ENCODE measurements at regions not wholly inside any gene's neighbourhood (a gene's known extent, or its start where the extent isn't known, plus 50 kb on each side); places are given as distances from the start of the nearest gene placed in this dataset.

DNA sequence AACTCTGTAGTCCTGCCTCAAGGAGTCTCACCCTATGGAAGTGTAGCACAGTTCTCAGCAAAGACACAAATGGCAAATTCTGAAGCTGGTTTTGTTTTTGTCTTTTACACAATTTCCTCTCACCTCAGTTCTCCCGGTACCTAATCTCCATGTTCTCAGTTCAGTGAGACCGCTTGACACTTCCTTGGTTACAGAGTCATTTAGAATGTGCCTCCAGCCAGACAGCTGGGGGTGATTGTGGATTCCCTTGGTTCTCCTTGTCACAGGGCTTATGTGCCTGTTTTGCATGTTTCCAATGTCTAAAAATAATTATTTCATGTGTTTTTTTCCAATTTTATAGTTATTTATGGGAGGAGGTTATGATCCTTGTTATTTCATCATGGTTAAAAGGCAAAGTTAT, 379.5 kb upstream of the MAP2 start:
- no peak overlapping the region for H3K4me3 ChIP-seq (ENCODE audit: low read depth, low read length, poor library complexity, severe bottlenecking)
- TF ChIP-seq EZH2 (IDR thresholded peaks at IDR 0.05; ENCODE audit: borderline replicate concordance, low read depth, low read length, poor library complexity, severe bottlenecking) (no peak), CTCF (conservative IDR thresholded peaks at IDR 0.05; ENCODE audit: low read depth, low read length) (no peak)
- CTCF ChIA-PET: no interaction called here
- H3K4me1 ChIP-seq (ENCODE audit: insufficient read depth, low read length, poor library complexity, severe bottlenecking): no peaks in the 10 kb centered on the region
- POLR2A ChIA-PET (ENCODE audit: low non-redundant PET): no interaction called here
- H3K27ac ChIP-seq (ENCODE audit: low read depth, low read length, poor library complexity, severe bottlenecking): no peak overlapping the region
- no peak for DNase-seq (ENCODE audit: low spot score)
- H3K27me3 ChIP-seq (replicated peaks; ENCODE audit: insufficient read depth, low read depth, low read length, poor library complexity): no peaks in the 10 kb centered on the region
- no peaks in the 10 kb centered on the region for H3K9me3 ChIP-seq (ENCODE audit: low read depth, low read length, poor library complexity, severe bottlenecking)
- intact Hi-C loops (cut with micrococcal nuclease; ENCODE audit: unreplicated experiment): no loop called here
- no peaks in the 10 kb centered on the region for H3K36me3 ChIP-seq (ENCODE audit: insufficient read depth, low read length, poor library complexity, severe bottlenecking)
- no TSS peak for BruUV-seq (replicated peaks)

GRCh38 chr2:209046163-209046562, 377.7 kb upstream of the MAP2 start:
- H3K27me3 ChIP-seq (replicated peaks; ENCODE audit: insufficient read depth, low read depth, low read length, poor library complexity): no peaks in the 10 kb centered on the region
- BruUV-seq (replicated peaks): no TSS peak
- intact Hi-C loops (cut with micrococcal nuclease; ENCODE audit: unreplicated experiment): no loop called here
- no peak overlapping the region for H3K4me3 ChIP-seq (ENCODE audit: low read depth, low read length, poor library complexity, severe bottlenecking)
- TF ChIP-seq CTCF (conservative IDR thresholded peaks at IDR 0.05; ENCODE audit: low read depth, low read length): no peak
- TF ChIP-seq EZH2 (IDR thresholded peaks at IDR 0.05; ENCODE audit: borderline replicate concordance, low read depth, low read length, poor library complexity, severe bottlenecking): no peak
- H3K4me1 ChIP-seq (ENCODE audit: insufficient read depth, low read length, poor library complexity, severe bottlenecking): no peaks in the 10 kb centered on the region
- POLR2A ChIA-PET (ENCODE audit: low non-redundant PET): no interaction called here
- DNase-seq (ENCODE audit: low spot score): no peak
- no peak overlapping the region for H3K27ac ChIP-seq (ENCODE audit: low read depth, low read length, poor library complexity, severe bottlenecking)
- CTCF ChIA-PET: no interaction called here
- H3K9me3 ChIP-seq (ENCODE audit: low read depth, low read length, poor library complexity, severe bottlenecking): no peaks in the 10 kb centered on the region
- no peaks in the 10 kb centered on the region for H3K36me3 ChIP-seq (ENCODE audit: insufficient read depth, low read length, poor library complexity, severe bottlenecking)

GRCh38 chr2:209049608-209050007, 374.2 kb upstream of the MAP2 start:
- Histone ChIP-seq H3K36me3 (ENCODE audit: insufficient read depth, low read length, poor library complexity, severe bottlenecking) (no peaks in the 10 kb centered on the region), H3K4me3 (ENCODE audit: low read depth, low read length, poor library complexity, severe bottlenecking) (no peak overlapping the region), H3K27me3 (replicated peaks; ENCODE audit: insufficient read depth, low read depth, low read length, poor library complexity) (no peaks in the 10 kb centered on the region), H3K9me3 (ENCODE audit: low read depth, low read length, poor library complexity, severe bottlenecking) (no peaks in the 10 kb centered on the region), H3K27ac (ENCODE audit: low read depth, low read length, poor library complexity, severe bottlenecking) (no peak overlapping the region), H3K4me1 (ENCODE audit: insufficient read depth, low read length, poor library complexity, severe bottlenecking) (no peaks in the 10 kb centered on the region)
- intact Hi-C loops (cut with micrococcal nuclease; ENCODE audit: unreplicated experiment): no loop called here
- ChIA-PET POLR2A (ENCODE audit: low non-redundant PET) (no interaction called here), CTCF (no interaction called here)
- BruUV-seq (replicated peaks): no TSS peak
- TF ChIP-seq CTCF (conservative IDR thresholded peaks at IDR 0.05; ENCODE audit: low read depth, low read length): no peak
- TF ChIP-seq EZH2 (IDR thresholded peaks at IDR 0.05; ENCODE audit: borderline replicate concordance, low read depth, low read length, poor library complexity, severe bottlenecking): no peak
- DNase-seq (ENCODE audit: low spot score): no peak

Data from A673 (cell line).